ENCODE measurements at regions not wholly inside any gene's neighbourhood (a gene's known extent, or its start where the extent isn't known, plus 50 kb on each side); places are given as distances from the start of the nearest gene placed in this dataset.

- H3K27me3 ChIP-seq (ENCODE audit: control insufficient read depth in 1 of 2, insufficient read depth in 2 of 2, low read length in 2 of 2): no peaks in the 10 kb centered on the region
- no peaks in the 10 kb centered on the region for H3K4me1 ChIP-seq (ENCODE audit: control insufficient read depth in 1 of 2, insufficient read depth in 2 of 2, low read length in 2 of 2)
- peaks cover 2 to 29% of the 10 kb centered on the region in 2 donors for H3K9me3 ChIP-seq (ENCODE audit: control insufficient read depth in 1 of 2, low read length in 2 of 2)
These were observed 296.4 kb upstream of the DLGAP1 start for GRCh38 chr18:4751523-4751922.

GRCh38 chr18:4750393-4751346 is 295.6 kb upstream of the DLGAP1 start:
- Histone ChIP-seq H3K9me3 (ENCODE audit: control insufficient read depth in 1 of 2, low read length in 2 of 2) (peaks cover 0 to 30% of the 10 kb centered on the region in 2 donors), H3K9ac (ENCODE audit: low read depth in 1 of 2, low read length in 2 of 2) (no peak overlapping the region), H3K4me3 (ENCODE audit: low read depth in 1 of 2, low read length in 2 of 2) (no peak overlapping the region), H3K36me3 (ENCODE audit: control insufficient read depth in 1 of 2, insufficient read depth in 2 of 2, low read length in 2 of 2) (no peaks in the 10 kb centered on the region), H3K4me1 (ENCODE audit: control insufficient read depth in 1 of 2, insufficient read depth in 2 of 2, low read length in 2 of 2) (no peaks in the 10 kb centered on the region), H3K27me3 (ENCODE audit: control insufficient read depth in 1 of 2, insufficient read depth in 2 of 2, low read length in 2 of 2) (no peaks in the 10 kb centered on the region), H3K27ac (ENCODE audit: low read depth, low read length) (no peak overlapping the region)

More at GRCh38 chr18:4751523-4751922, 296.4 kb upstream of the DLGAP1 start:
- no peak overlapping the region for H3K9ac ChIP-seq (ENCODE audit: low read depth in 1 of 2, low read length in 2 of 2)
- H3K36me3 ChIP-seq (ENCODE audit: control insufficient read depth in 1 of 2, insufficient read depth in 2 of 2, low read length in 2 of 2): no peaks in the 10 kb centered on the region
- no peak overlapping the region for H3K27ac ChIP-seq (ENCODE audit: low read depth, low read length)
- H3K4me3 ChIP-seq (ENCODE audit: low read depth in 1 of 2, low read length in 2 of 2): no peak overlapping the region

- no peaks in the 10 kb centered on the region for H3K4me1 ChIP-seq (ENCODE audit: control insufficient read depth in 1 of 2, insufficient read depth in 2 of 2, low read length in 2 of 2)
- no peak overlapping the region for H3K4me3 ChIP-seq (ENCODE audit: low read depth in 1 of 2, low read length in 2 of 2)
- H3K9ac ChIP-seq (ENCODE audit: low read depth in 1 of 2, low read length in 2 of 2): no peak overlapping the region
- no peak overlapping the region for H3K27ac ChIP-seq (ENCODE audit: low read depth, low read length)
- no peaks in the 10 kb centered on the region for H3K27me3 ChIP-seq (ENCODE audit: control insufficient read depth in 1 of 2, insufficient read depth in 2 of 2, low read length in 2 of 2)
- H3K36me3 ChIP-seq (ENCODE audit: control insufficient read depth in 1 of 2, insufficient read depth in 2 of 2, low read length in 2 of 2): no peaks in the 10 kb centered on the region
- H3K9me3 ChIP-seq (ENCODE audit: control insufficient read depth in 1 of 2, low read length in 2 of 2): peaks cover 0 to 34% of the 10 kb centered on the region in 2 donors
These were observed 293.9 kb upstream of the DLGAP1 start for GRCh38 chr18:4748975-4749374.

- Histone ChIP-seq H3K4me3 (ENCODE audit: low read depth in 1 of 2, low read length in 2 of 2) (no peak overlapping the region), H3K27ac (ENCODE audit: low read depth, low read length) (no peak overlapping the region), H3K9ac (ENCODE audit: low read depth in 1 of 2, low read length in 2 of 2) (no peak overlapping the region), H3K9me3 (ENCODE audit: control insufficient read depth in 1 of 2, low read length in 2 of 2) (peaks cover 0 to 6% of the 10 kb centered on the region in 2 donors), H3K27me3 (ENCODE audit: control insufficient read depth in 1 of 2, insufficient read depth in 2 of 2, low read length in 2 of 2) (no peaks in the 10 kb centered on the region), H3K4me1 (ENCODE audit: control insufficient read depth in 1 of 2, insufficient read depth in 2 of 2, low read length in 2 of 2) (no peaks in the 10 kb centered on the region), H3K36me3 (ENCODE audit: control insufficient read depth in 1 of 2, insufficient read depth in 2 of 2, low read length in 2 of 2) (no peaks in the 10 kb centered on the region)
These were observed 279.8 kb upstream of the DLGAP1 start for GRCh38 chr18:4734903-4735302.

GRCh38 chr18:4734021-4734420 is 278.9 kb upstream of the DLGAP1 start:
- no peak overlapping the region for H3K4me3 ChIP-seq (ENCODE audit: low read depth in 1 of 2, low read length in 2 of 2)
- H3K4me1 ChIP-seq (ENCODE audit: control insufficient read depth in 1 of 2, insufficient read depth in 2 of 2, low read length in 2 of 2): no peaks in the 10 kb centered on the region
- peaks cover 0 to 6% of the 10 kb centered on the region in 2 donors for H3K9me3 ChIP-seq (ENCODE audit: control insufficient read depth in 1 of 2, low read length in 2 of 2)
- H3K27ac ChIP-seq (ENCODE audit: low read depth, low read length): no peak overlapping the region
- H3K36me3 ChIP-seq (ENCODE audit: control insufficient read depth in 1 of 2, insufficient read depth in 2 of 2, low read length in 2 of 2): no peaks in the 10 kb centered on the region
- no peaks in the 10 kb centered on the region for H3K27me3 ChIP-seq (ENCODE audit: control insufficient read depth in 1 of 2, insufficient read depth in 2 of 2, low read length in 2 of 2)
- no peak overlapping the region for H3K9ac ChIP-seq (ENCODE audit: low read depth in 1 of 2, low read length in 2 of 2)

- Histone ChIP-seq H3K27ac (ENCODE audit: low read depth, low read length) (no peak overlapping the region), H3K27me3 (ENCODE audit: control insufficient read depth in 1 of 2, insufficient read depth in 2 of 2, low read length in 2 of 2) (no peaks in the 10 kb centered on the region), H3K9me3 (ENCODE audit: control insufficient read depth in 1 of 2, low read length in 2 of 2) (peaks cover 0 to 8% of the 10 kb centered on the region in 2 donors), H3K4me3 (ENCODE audit: low read depth in 1 of 2, low read length in 2 of 2) (no peak overlapping the region), H3K4me1 (ENCODE audit: control insufficient read depth in 1 of 2, insufficient read depth in 2 of 2, low read length in 2 of 2) (no peaks in the 10 kb centered on the region), H3K36me3 (ENCODE audit: control insufficient read depth in 1 of 2, insufficient read depth in 2 of 2, low read length in 2 of 2) (no peaks in the 10 kb centered on the region), H3K9ac (ENCODE audit: low read depth in 1 of 2, low read length in 2 of 2) (no peak overlapping the region)
These were observed 266.4 kb upstream of the DLGAP1 start for GRCh38 chr18:4721545-4721944.

GRCh38 chr18:4720518-4720917 is 265.4 kb upstream of the DLGAP1 start:
- H3K4me3 ChIP-seq (ENCODE audit: low read depth in 1 of 2, low read length in 2 of 2): no peak overlapping the region
- no peak overlapping the region for H3K9ac ChIP-seq (ENCODE audit: low read depth in 1 of 2, low read length in 2 of 2)
- peaks cover 0 to 8% of the 10 kb centered on the region in 2 donors for H3K9me3 ChIP-seq (ENCODE audit: control insufficient read depth in 1 of 2, low read length in 2 of 2)
- no peaks in the 10 kb centered on the region for H3K36me3 ChIP-seq (ENCODE audit: control insufficient read depth in 1 of 2, insufficient read depth in 2 of 2, low read length in 2 of 2)
- no peaks in the 10 kb centered on the region for H3K4me1 ChIP-seq (ENCODE audit: control insufficient read depth in 1 of 2, insufficient read depth in 2 of 2, low read length in 2 of 2)
- H3K27me3 ChIP-seq (ENCODE audit: control insufficient read depth in 1 of 2, insufficient read depth in 2 of 2, low read length in 2 of 2): no peaks in the 10 kb centered on the region
- no peak overlapping the region for H3K27ac ChIP-seq (ENCODE audit: low read depth, low read length)

GRCh38 chr18:4705894-4706293 is 250.8 kb upstream of the DLGAP1 start:
- no peaks in the 10 kb centered on the region for H3K9me3 ChIP-seq (ENCODE audit: control insufficient read depth in 1 of 2, low read length in 2 of 2)

GRCh38 chr18:4704781-4705180 is 249.7 kb upstream of the DLGAP1 start:
- H3K36me3 ChIP-seq (ENCODE audit: control insufficient read depth in 1 of 2, insufficient read depth in 2 of 2, low read length in 2 of 2): no peaks in the 10 kb centered on the region
- H3K9me3 ChIP-seq (ENCODE audit: control insufficient read depth in 1 of 2, low read length in 2 of 2): no peaks in the 10 kb centered on the region
- no peak overlapping the region for H3K9ac ChIP-seq (ENCODE audit: low read depth in 1 of 2, low read length in 2 of 2)
- no peak overlapping the region for H3K4me3 ChIP-seq (ENCODE audit: low read depth in 1 of 2, low read length in 2 of 2)
- H3K27ac ChIP-seq (ENCODE audit: low read depth, low read length): no peak overlapping the region
- H3K27me3 ChIP-seq (ENCODE audit: control insufficient read depth in 1 of 2, insufficient read depth in 2 of 2, low read length in 2 of 2): no peaks in the 10 kb centered on the region
- H3K4me1 ChIP-seq (ENCODE audit: control insufficient read depth in 1 of 2, insufficient read depth in 2 of 2, low read length in 2 of 2): no peaks in the 10 kb centered on the region

More at GRCh38 chr18:4705894-4706293, 250.8 kb upstream of the DLGAP1 start:
- Histone ChIP-seq H3K27me3 (ENCODE audit: control insufficient read depth in 1 of 2, insufficient read depth in 2 of 2, low read length in 2 of 2) (no peaks in the 10 kb centered on the region), H3K4me3 (ENCODE audit: low read depth in 1 of 2, low read length in 2 of 2) (no peak overlapping the region), H3K27ac (ENCODE audit: low read depth, low read length) (no peak overlapping the region), H3K4me1 (ENCODE audit: control insufficient read depth in 1 of 2, insufficient read depth in 2 of 2, low read length in 2 of 2) (no peaks in the 10 kb centered on the region), H3K36me3 (ENCODE audit: control insufficient read depth in 1 of 2, insufficient read depth in 2 of 2, low read length in 2 of 2) (no peaks in the 10 kb centered on the region), H3K9ac (ENCODE audit: low read depth in 1 of 2, low read length in 2 of 2) (no peak overlapping the region)

GRCh38 chr18:4691836-4692235 is 236.7 kb upstream of the DLGAP1 start:
- H3K27ac ChIP-seq (ENCODE audit: low read depth, low read length): no peak overlapping the region
- H3K4me1 ChIP-seq (ENCODE audit: control insufficient read depth in 1 of 2, insufficient read depth in 2 of 2, low read length in 2 of 2): no peaks in the 10 kb centered on the region
- H3K27me3 ChIP-seq (ENCODE audit: control insufficient read depth in 1 of 2, insufficient read depth in 2 of 2, low read length in 2 of 2): no peaks in the 10 kb centered on the region
- H3K36me3 ChIP-seq (ENCODE audit: control insufficient read depth in 1 of 2, insufficient read depth in 2 of 2, low read length in 2 of 2): no peaks in the 10 kb centered on the region
- H3K9ac ChIP-seq (ENCODE audit: low read depth in 1 of 2, low read length in 2 of 2): no peak overlapping the region
- H3K9me3 ChIP-seq (ENCODE audit: control insufficient read depth in 1 of 2, low read length in 2 of 2): peaks cover 0 to 3% of the 10 kb centered on the region in 2 donors
- H3K4me3 ChIP-seq (ENCODE audit: low read depth in 1 of 2, low read length in 2 of 2): no peak overlapping the region

Data from duodenal mucosa (tissue), 2 donors.